ENCODE measurements at regions not wholly inside any gene's neighbourhood (a gene's known extent, or its start where the extent isn't known, plus 50 kb on each side); places are given as distances from the start of the nearest gene placed in this dataset.
"Not testable (repeated sequence)": the region's sequence is repeated elsewhere in the genome, so short reads cannot be mapped to it uniquely, and the experiment has no call there.

DNA sequence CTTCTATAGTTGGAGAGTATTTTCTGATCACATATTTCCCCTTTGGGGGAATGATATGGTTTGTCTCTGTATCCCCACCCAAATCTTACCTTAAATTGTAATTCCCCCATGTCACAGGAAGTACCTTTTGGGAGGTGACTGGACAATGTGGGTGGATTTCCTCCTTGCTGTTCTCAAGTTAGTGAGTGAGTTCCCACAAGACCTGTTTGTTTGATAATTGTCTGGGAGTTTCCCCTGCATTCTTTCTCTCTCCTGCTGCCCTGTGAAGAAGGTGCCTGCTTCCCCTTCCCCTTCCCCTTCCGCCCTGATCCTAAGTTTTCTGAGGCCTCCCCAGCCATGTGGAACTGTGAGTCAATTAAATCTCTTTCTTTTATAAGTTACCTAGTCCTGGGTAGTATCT, 222.7 kb upstream of the SLC39A10 start:
- POLR2A ChIA-PET = no interaction called here
- TF ChIP-seq ZNF274 (IDR thresholded peaks at IDR 0.05; ENCODE audit: low read depth, low read length) (no peak), EZH2 (IDR thresholded peaks at IDR 0.05) (no peak), SIN3A (IDR thresholded peaks at IDR 0.05; ENCODE audit: low read depth) (no peak), REST (IDR thresholded peaks at IDR 0.05; ENCODE audit: low read depth) (no peak), ELF1 (IDR thresholded peaks at IDR 0.05; ENCODE audit: borderline replicate concordance, low read depth) (no peak), MAX (IDR thresholded peaks at IDR 0.05) (no peak), ATF3 (IDR thresholded peaks at IDR 0.05) (no peak), EZH2phosphoT487 (IDR thresholded peaks at IDR 0.05; ENCODE audit: borderline replicate concordance) (no peak)
- TF ChIP-seq, protein P1, sequence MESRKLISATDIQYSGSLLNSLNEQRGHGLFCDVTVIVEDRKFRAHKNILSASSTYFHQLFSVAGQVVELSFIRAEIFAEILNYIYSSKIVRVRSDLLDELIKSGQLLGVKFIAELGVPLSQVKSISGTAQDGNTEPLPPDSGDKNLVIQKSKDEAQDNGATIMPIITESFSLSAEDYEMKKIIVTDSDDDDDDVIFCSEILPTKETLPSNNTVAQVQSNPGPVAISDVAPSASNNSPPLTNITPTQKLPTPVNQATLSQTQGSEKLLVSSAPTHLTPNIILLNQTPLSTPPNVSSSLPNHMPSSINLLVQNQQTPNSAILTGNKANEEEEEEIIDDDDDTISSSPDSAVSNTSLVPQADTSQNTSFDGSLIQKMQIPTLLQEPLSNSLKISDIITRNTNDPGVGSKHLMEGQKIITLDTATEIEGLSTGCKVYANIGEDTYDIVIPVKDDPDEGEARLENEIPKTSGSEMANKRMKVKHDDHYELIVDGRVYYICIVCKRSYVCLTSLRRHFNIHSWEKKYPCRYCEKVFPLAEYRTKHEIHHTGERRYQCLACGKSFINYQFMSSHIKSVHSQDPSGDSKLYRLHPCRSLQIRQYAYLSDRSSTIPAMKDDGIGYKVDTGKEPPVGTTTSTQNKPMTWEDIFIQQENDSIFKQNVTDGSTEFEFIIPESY (IDR thresholded peaks at IDR 0.05; ENCODE audit: extremely low read depth, insufficient replicate concordance, low read length) = no peak

DNA sequence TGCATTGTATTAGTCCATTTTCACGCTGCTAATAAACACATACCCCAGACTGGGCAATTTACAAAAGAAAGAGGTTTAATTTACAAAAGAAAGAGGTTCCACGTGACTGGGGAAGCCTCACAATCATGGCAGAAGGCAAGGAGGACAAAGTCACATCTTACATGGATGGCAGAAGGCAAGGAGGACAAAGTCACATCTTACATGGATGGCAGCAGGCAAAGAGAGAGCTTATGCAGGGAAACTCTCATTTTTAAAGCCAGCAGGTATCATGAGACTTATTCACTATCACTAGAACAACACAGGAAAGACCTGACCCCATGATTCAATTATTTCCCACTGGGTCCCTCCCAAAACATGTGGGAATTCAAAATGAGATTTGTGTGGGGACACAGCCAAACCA, 223.3 kb upstream of the SLC39A10 start:
- CTCF ChIA-PET; H3K4me3 ChIP-seq (replicated peaks in 1 of 2; ENCODE audit: low read depth in 1 of 2, low read length in 2 of 2); POLR2A ChIA-PET; H2AFZ ChIP-seq (ENCODE audit: low read depth, low read length, poor library complexity, severe bottlenecking); H3K9ac ChIP-seq (ENCODE audit: low read length); H4K20me1 ChIP-seq (ENCODE audit: insufficient read depth); H3K4me1 ChIP-seq (ENCODE audit: control insufficient read depth in 1 of 2, insufficient read depth in 2 of 2, low read length in 2 of 2); H3K27ac ChIP-seq (ENCODE audit: low read depth, low read length); DNase-seq (ENCODE audit: low read depth, low spot score); H3K27me3 ChIP-seq (ENCODE audit: insufficient read depth, low read length); intact Hi-C loops (cut with micrococcal nuclease); RAD21 ChIA-PET (ENCODE audit: low non-redundant PET in 1 of 2, low total read pairs in 2 of 2, uncharacterized antibody in 2 of 2, unreplicated experiment in 2 of 2); ATAC-seq; H3K79me2 ChIP-seq (ENCODE audit: insufficient read depth, low read length); H3K9me3 ChIP-seq (ENCODE audit: control insufficient read depth in 1 of 2, insufficient read depth in 1 of 2, low read depth in 1 of 2, low read length in 2 of 2); H3K36me3 ChIP-seq (ENCODE audit: control insufficient read depth in 1 of 2, insufficient read depth in 2 of 2, low read length in 2 of 2); H3K9me2 ChIP-seq (ENCODE audit: insufficient read depth); H3K4me2 ChIP-seq (ENCODE audit: low read length); BruUV-seq (replicated peaks): not testable (repeated sequence)

More for the DNA sequence above, 222.7 kb upstream of the SLC39A10 start:
- H3K9me2 ChIP-seq (ENCODE audit: insufficient read depth) = no peaks in the 10 kb centered on the region
- no peaks in the 10 kb centered on the region for H4K20me1 ChIP-seq (ENCODE audit: insufficient read depth)
- no peaks in the 10 kb centered on the region for H3K9me3 ChIP-seq (ENCODE audit: control insufficient read depth in 1 of 2, insufficient read depth in 1 of 2, low read depth in 1 of 2, low read length in 2 of 2)
- no peaks in the 10 kb centered on the region for H3K4me1 ChIP-seq (ENCODE audit: control insufficient read depth in 1 of 2, insufficient read depth in 2 of 2, low read length in 2 of 2)
- no peaks in the 10 kb centered on the region for H3K27me3 ChIP-seq (ENCODE audit: insufficient read depth, low read length)
- H3K9ac ChIP-seq (ENCODE audit: low read length) = no peak overlapping the region
- CTCF ChIA-PET = no interaction called here
- RAD21 ChIA-PET (ENCODE audit: low non-redundant PET in 1 of 2, low total read pairs in 2 of 2, uncharacterized antibody in 2 of 2, unreplicated experiment in 2 of 2) = no interaction called here
- no peaks in the 10 kb centered on the region for H3K36me3 ChIP-seq (ENCODE audit: control insufficient read depth in 1 of 2, insufficient read depth in 2 of 2, low read length in 2 of 2)
- no peak for ATAC-seq
- no peak for DNase-seq (ENCODE audit: low read depth, low spot score)
- no peak overlapping the region for H3K4me3 ChIP-seq (replicated peaks in 1 of 2; ENCODE audit: low read depth in 1 of 2, low read length in 2 of 2)
- no peak overlapping the region for H3K27ac ChIP-seq (ENCODE audit: low read depth, low read length)
- intact Hi-C loops (cut with micrococcal nuclease) = no loop called here
- no peak overlapping the region for H2AFZ ChIP-seq (ENCODE audit: low read depth, low read length, poor library complexity, severe bottlenecking)
- no TSS peak for BruUV-seq (replicated peaks)
- no peaks in the 10 kb centered on the region for H3K79me2 ChIP-seq (ENCODE audit: insufficient read depth, low read length)
- H3K4me2 ChIP-seq (ENCODE audit: low read length) = no peak overlapping the region

Measured in HCT116 (cell line).